GM12892 (cell line): ENCODE measurements at regions not wholly inside any gene's neighbourhood (a gene's known extent, or its start where the extent isn't known, plus 50 kb on each side); places are given as distances from the start of the nearest gene placed in this dataset.

Experiments
- POLR2AphosphoS5 ChIP-seq: IDR thresholded peaks from 2 replicates; pipeline ENCODE4 v1.6.1; 2011; ENCODE audit warnings: low read depth, low read length, control low read depth
- TAF1 ChIP-seq: IDR thresholded peaks from 2 replicates; pipeline ENCODE4 v1.6.1; 2011; ENCODE audit warnings: low read depth, mild to moderate bottlenecking, control low read depth, low read length, borderline replicate concordance

- TF ChIP-seq TAF1: no peak
- TF ChIP-seq POLR2AphosphoS5: no peak
Measured at GRCh38 chr2:52779446-52779845, 988.2 kb upstream of the CHAC2 start.
